ENCODE measurements at regions not wholly inside any gene's neighbourhood (a gene's known extent, or its start where the extent isn't known, plus 50 kb on each side); places are given as distances from the start of the nearest gene placed in this dataset.

GRCh38 chr9:118993965-118994364 lies 375.3 kb downstream of the BRINP1 start:
- Histone ChIP-seq H2BK15ac (ENCODE audit: low read depth, low read length) (no peak overlapping the region), H2BK5ac (ENCODE audit: insufficient read length, low read length) (no peak overlapping the region), H3K79me2 (ENCODE audit: insufficient read depth, low read length) (no peaks in the 10 kb centered on the region), H3K27ac (ENCODE audit: insufficient read length, low read depth, low read length) (no peak overlapping the region), H4K20me1 (ENCODE audit: control insufficient read depth, insufficient read depth, insufficient read length) (no peaks in the 10 kb centered on the region), H3K4me2 (ENCODE audit: insufficient read depth, insufficient read length, low read length) (no peak overlapping the region), H2BK12ac (ENCODE audit: insufficient read length, low read depth, low read length) (no peak overlapping the region), H2BK20ac (ENCODE audit: low read depth, low read length, poor library complexity, severe bottlenecking) (no peak overlapping the region), H3K9ac (ENCODE audit: extremely low read depth, insufficient read length, low read length) (no peak overlapping the region), H4K8ac (replicated peaks; ENCODE audit: insufficient read length, low read depth, low read length) (no peak overlapping the region), H3K14ac (ENCODE audit: insufficient read depth, low read length) (no peak overlapping the region), H3K56ac (ENCODE audit: insufficient read length, low read depth, low read length) (no peak overlapping the region), H3K23me2 (ENCODE audit: insufficient read length, low read depth, low read length, poor library complexity, severe bottlenecking) (no peaks in the 10 kb centered on the region), H3K79me1 (ENCODE audit: insufficient read depth, low read depth, low read length, poor library complexity, severe bottlenecking) (no peaks in the 10 kb centered on the region), H3K9me3 (ENCODE audit: control insufficient read depth, low read depth, low read length) (no peaks in the 10 kb centered on the region), H3T11ph (ENCODE audit: low read length) (no peak overlapping the region), H3K23ac (ENCODE audit: insufficient read length, low read depth, low read length) (no peak overlapping the region), H2AFZ (ENCODE audit: low read length) (no peak overlapping the region), H4K5ac (ENCODE audit: insufficient read length, low read depth, low read length) (no peak overlapping the region), H3K18ac (ENCODE audit: insufficient read length, low read depth, low read length) (no peak overlapping the region), H2BK120ac (ENCODE audit: low read depth, low read length, poor library complexity, severe bottlenecking) (no peak overlapping the region), H3K4ac (ENCODE audit: low read depth, low read length) (no peak overlapping the region), H3K27me3 (ENCODE audit: insufficient read depth, low read length) (no peaks in the 10 kb centered on the region), H4K91ac (ENCODE audit: insufficient read length, low read depth, low read length) (no peak overlapping the region), H2AK5ac (ENCODE audit: insufficient read length, low read length) (no peak overlapping the region), H3K4me1 (ENCODE audit: insufficient read depth, low read length) (0 out of 2 replicates have a peak, but pooled peaks cover 3% of the 10 kb centered on the region)
- WGBS (ENCODE audit: extremely low coverage, insufficient read length, low lambda C conversion rate) = no CpG with 5 or more reads among the region's 4 CpGs
- TF ChIP-seq CTCF (conservative IDR thresholded peaks at IDR 0.05) = no peak
- Mint-ChIP-seq H3K4me3 (no peak overlapping the region), H3K27me3 (ENCODE audit: low read depth) (no peaks in the 10 kb centered on the region), H3K9me3 (no peaks in the 10 kb centered on the region), H3K36me3 (ENCODE audit: insufficient read depth in 1 of 3, low read depth in 3 of 3) (no peaks in the 10 kb centered on the region), H3K4me1 (peaks cover 41 to 43% of the 10 kb centered on the region in 2 experiments), H3K27ac (no peak overlapping the region)
- no peak for DNase-seq

Data from H9 (cell line).